Vagina (tissue), 2 donors: ENCODE measurements at regions not wholly inside any gene's neighbourhood (a gene's known extent, or its start where the extent isn't known, plus 50 kb on each side); places are given as distances from the start of the nearest gene placed in this dataset.

Experiments
- POLR2A ChIP-seq, 2 donors: fragments of 450-650 bp; IDR thresholded peaks; one replicate each; pipeline ENCODE4 v1.6.1; 2017; ENCODE audit warnings: antibody characterized with exemption in 2 of 2, mild to moderate bottlenecking in 2 of 2, moderate library complexity in 2 of 2
- TF ChIP-seq, protein P1 (sequence below), 3 experiments: fragments of 450-650 bp in 2 of 3; fragments of 200-600 bp in 1 of 3; sonication (generic) in 1 of 3; IDR thresholded peaks; one replicate each; pipeline ENCODE4 v1.5.1; 2017 to 2019; ENCODE audit warnings: antibody characterized with exemption in 3 of 3, mild to moderate bottlenecking in 2 of 3, moderate library complexity in 2 of 3

DNA sequence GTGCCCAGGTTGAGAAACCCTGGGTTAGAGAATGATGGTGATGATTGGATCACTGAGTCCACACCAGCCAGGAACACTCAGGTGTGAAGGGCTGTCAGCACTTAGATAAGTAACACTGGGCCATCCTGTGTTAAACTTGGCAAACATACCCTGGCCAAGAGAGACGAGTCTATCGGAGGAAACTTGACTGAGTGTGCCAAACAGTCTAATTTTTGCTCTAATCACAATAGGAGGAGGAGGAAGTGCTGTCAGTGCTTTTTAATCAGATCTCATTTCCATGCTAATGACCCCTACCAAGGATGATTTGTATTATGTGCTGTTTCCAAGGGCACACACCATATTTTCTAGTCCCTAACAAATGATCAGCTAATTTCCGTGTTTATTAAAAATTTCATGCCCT, 63.8 kb upstream of the SEC11C start:
- TF ChIP-seq, protein P1, sequence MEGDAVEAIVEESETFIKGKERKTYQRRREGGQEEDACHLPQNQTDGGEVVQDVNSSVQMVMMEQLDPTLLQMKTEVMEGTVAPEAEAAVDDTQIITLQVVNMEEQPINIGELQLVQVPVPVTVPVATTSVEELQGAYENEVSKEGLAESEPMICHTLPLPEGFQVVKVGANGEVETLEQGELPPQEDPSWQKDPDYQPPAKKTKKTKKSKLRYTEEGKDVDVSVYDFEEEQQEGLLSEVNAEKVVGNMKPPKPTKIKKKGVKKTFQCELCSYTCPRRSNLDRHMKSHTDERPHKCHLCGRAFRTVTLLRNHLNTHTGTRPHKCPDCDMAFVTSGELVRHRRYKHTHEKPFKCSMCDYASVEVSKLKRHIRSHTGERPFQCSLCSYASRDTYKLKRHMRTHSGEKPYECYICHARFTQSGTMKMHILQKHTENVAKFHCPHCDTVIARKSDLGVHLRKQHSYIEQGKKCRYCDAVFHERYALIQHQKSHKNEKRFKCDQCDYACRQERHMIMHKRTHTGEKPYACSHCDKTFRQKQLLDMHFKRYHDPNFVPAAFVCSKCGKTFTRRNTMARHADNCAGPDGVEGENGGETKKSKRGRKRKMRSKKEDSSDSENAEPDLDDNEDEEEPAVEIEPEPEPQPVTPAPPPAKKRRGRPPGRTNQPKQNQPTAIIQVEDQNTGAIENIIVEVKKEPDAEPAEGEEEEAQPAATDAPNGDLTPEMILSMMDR (IDR thresholded peaks at IDR 0.05) = no peak
- TF ChIP-seq POLR2A (IDR thresholded peaks at IDR 0.05) = no peak
